ENCODE measurements at regions not wholly inside any gene's neighbourhood (a gene's known extent, or its start where the extent isn't known, plus 50 kb on each side); places are given as distances from the start of the nearest gene placed in this dataset.

DNA sequence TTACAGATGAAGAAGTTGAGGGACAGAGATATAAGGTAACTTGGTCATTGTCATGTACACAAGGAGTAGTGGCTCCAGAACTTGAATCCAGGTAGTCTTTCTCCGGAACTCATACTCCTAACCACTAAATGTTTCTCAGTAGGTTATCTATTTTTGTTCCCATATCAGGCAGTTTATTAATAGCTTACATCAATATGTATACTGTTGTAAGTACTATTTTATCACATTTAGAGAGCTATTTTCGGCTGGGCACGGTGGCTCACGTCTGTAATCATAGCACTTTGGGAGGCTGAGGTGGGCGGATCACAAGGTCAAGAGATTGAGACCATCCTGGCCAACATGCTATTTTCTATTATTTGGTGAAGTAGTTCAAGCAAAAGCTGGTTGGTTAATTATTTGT lies 415.6 kb upstream of the FBXO33 start:
- ATAC-seq (no peak), DNase-seq (no peak)
- TF ChIP-seq, protein P1, sequence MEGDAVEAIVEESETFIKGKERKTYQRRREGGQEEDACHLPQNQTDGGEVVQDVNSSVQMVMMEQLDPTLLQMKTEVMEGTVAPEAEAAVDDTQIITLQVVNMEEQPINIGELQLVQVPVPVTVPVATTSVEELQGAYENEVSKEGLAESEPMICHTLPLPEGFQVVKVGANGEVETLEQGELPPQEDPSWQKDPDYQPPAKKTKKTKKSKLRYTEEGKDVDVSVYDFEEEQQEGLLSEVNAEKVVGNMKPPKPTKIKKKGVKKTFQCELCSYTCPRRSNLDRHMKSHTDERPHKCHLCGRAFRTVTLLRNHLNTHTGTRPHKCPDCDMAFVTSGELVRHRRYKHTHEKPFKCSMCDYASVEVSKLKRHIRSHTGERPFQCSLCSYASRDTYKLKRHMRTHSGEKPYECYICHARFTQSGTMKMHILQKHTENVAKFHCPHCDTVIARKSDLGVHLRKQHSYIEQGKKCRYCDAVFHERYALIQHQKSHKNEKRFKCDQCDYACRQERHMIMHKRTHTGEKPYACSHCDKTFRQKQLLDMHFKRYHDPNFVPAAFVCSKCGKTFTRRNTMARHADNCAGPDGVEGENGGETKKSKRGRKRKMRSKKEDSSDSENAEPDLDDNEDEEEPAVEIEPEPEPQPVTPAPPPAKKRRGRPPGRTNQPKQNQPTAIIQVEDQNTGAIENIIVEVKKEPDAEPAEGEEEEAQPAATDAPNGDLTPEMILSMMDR (IDR thresholded peaks at IDR 0.05) = no peak

GRCh38 chr14:39847194-39847593 lies 415.0 kb upstream of the FBXO33 start:
- TF ChIP-seq, protein P1 (IDR thresholded peaks at IDR 0.05) = no peak
- no peaks in the 10 kb centered on the region for H3K36me3 ChIP-seq (ENCODE audit: low read depth)
- H3K4me3 ChIP-seq = no peak overlapping the region
- no peaks in the 10 kb centered on the region for H3K4me1 ChIP-seq (ENCODE audit: low read depth)
- peaks cover 10% of the 10 kb centered on the region for H3K9me3 ChIP-seq
- ATAC-seq (no peak), DNase-seq (no peak)
- intact Hi-C loops (cut with DNase I, micrococcal nuclease) = no loop called here

More for the DNA sequence above, 415.6 kb upstream of the FBXO33 start:
- Histone ChIP-seq H3K36me3 (ENCODE audit: low read depth) (no peaks in the 10 kb centered on the region), H3K9me3 (peaks cover 10% of the 10 kb centered on the region), H3K4me3 (no peak overlapping the region), H3K4me1 (ENCODE audit: low read depth) (no peaks in the 10 kb centered on the region)
- intact Hi-C loops (cut with DNase I, micrococcal nuclease) = no loop called here

GRCh38 chr14:39843881-39844280 lies 411.6 kb upstream of the FBXO33 start:
- TF ChIP-seq, protein P1 (IDR thresholded peaks at IDR 0.05) = no peak
- Histone ChIP-seq H3K36me3 (ENCODE audit: low read depth) (no peaks in the 10 kb centered on the region), H3K4me3 (no peak overlapping the region), H3K4me1 (ENCODE audit: low read depth) (no peaks in the 10 kb centered on the region), H3K9me3 (peaks cover 21% of the 10 kb centered on the region)
- ATAC-seq (no peak), DNase-seq (no peak)
- intact Hi-C loops (cut with DNase I, micrococcal nuclease) = no loop called here

- Histone ChIP-seq H3K4me1 (ENCODE audit: low read depth) (no peaks in the 10 kb centered on the region), H3K4me3 (no peak overlapping the region), H3K36me3 (ENCODE audit: low read depth) (no peaks in the 10 kb centered on the region), H3K9me3 (peaks cover 27% of the 10 kb centered on the region)
- DNase-seq = no peak
- TF ChIP-seq, protein P1 (IDR thresholded peaks at IDR 0.05) = no peak
- ATAC-seq = no peak
- intact Hi-C loops (cut with DNase I, micrococcal nuclease) = no loop called here
Observed at GRCh38 chr14:39841088-39841487, 408.9 kb upstream of the FBXO33 start.

GRCh38 chr14:39827901-39828655 lies 395.8 kb upstream of the FBXO33 start:
- Histone ChIP-seq H3K4me1 (ENCODE audit: low read depth) (no peaks in the 10 kb centered on the region), H3K36me3 (ENCODE audit: low read depth) (no peaks in the 10 kb centered on the region), H3K9me3 (peaks cover 28% of the 10 kb centered on the region), H3K4me3 (no peak overlapping the region)
- no peak for ATAC-seq
- TF ChIP-seq, protein P1 (IDR thresholded peaks at IDR 0.05) = no peak
- intact Hi-C loops (cut with DNase I, micrococcal nuclease) = no loop called here
- DNase-seq = no peak
